NCI-H748 (cell line): ENCODE measurements at regions not wholly inside any gene's neighbourhood (a gene's known extent, or its start where the extent isn't known, plus 50 kb on each side); places are given as distances from the start of the nearest gene placed in this dataset.
"Not testable (repeated sequence)": the region's sequence is repeated elsewhere in the genome, so short reads cannot be mapped to it uniquely, and the experiment has no call there.

Experiments used
- DNase-seq: peaks from one replicate; lab custom pipeline; 2025; ENCODE audit not compliant: unreplicated experiment; lab: John Stamatoyannopoulos, UW

- no peak for DNase-seq
Observed at GRCh38 chr3:5673521-5673920, 486.0 kb downstream of the EDEM1 start.

- no peak for DNase-seq
Observed at GRCh38 chr3:5675319-5675718, 487.8 kb downstream of the EDEM1 start.

- DNase-seq = no peak
Observed at GRCh38 chr3:5677555-5677954, 490.0 kb downstream of the EDEM1 start.

GRCh38 chr3:5678248-5678647, 490.7 kb downstream of the EDEM1 start:
- no peak for DNase-seq

- no peak for DNase-seq
Observed at GRCh38 chr3:5678844-5679243, 491.3 kb downstream of the EDEM1 start.

GRCh38 chr3:5687230-5687629, 499.7 kb downstream of the EDEM1 start:
- no peak for DNase-seq

GRCh38 chr3:5690490-5690889, 503.0 kb downstream of the EDEM1 start:
- DNase-seq = no peak

- DNase-seq = no peak
Observed at GRCh38 chr3:5690904-5691532, 503.5 kb downstream of the EDEM1 start.

- DNase-seq = no peak
Observed at GRCh38 chr3:5692446-5692845, 504.9 kb downstream of the EDEM1 start.

- no peak for DNase-seq
Observed at GRCh38 chr3:5694266-5694665, 506.8 kb downstream of the EDEM1 start.

- DNase-seq = no peak
Observed at GRCh38 chr3:5698851-5699250, 511.3 kb downstream of the EDEM1 start.

GRCh38 chr3:5699313-5699712, 511.8 kb downstream of the EDEM1 start:
- no peak for DNase-seq

- no peak for DNase-seq
Observed at GRCh38 chr3:5699811-5700210, 512.3 kb downstream of the EDEM1 start.

- not testable (repeated sequence) for DNase-seq
Observed at GRCh38 chr3:5701005-5701404, 513.5 kb downstream of the EDEM1 start.

GRCh38 chr3:5707794-5708193, 520.3 kb downstream of the EDEM1 start:
- no peak for DNase-seq

- no peak for DNase-seq
Observed at GRCh38 chr3:5709714-5710113, 522.2 kb downstream of the EDEM1 start.

- no peak for DNase-seq
Observed at GRCh38 chr3:5710718-5711117, 523.2 kb downstream of the EDEM1 start.

- DNase-seq = peak; percentile 25
Observed at GRCh38 chr3:5717254-5717653, 529.7 kb downstream of the EDEM1 start.

GRCh38 chr3:5719668-5720067, 532.2 kb downstream of the EDEM1 start:
- DNase-seq = not testable (repeated sequence)

GRCh38 chr3:5725801-5726200, 538.3 kb downstream of the EDEM1 start:
- no peak for DNase-seq

- no peak for DNase-seq
Observed at GRCh38 chr3:5726621-5727020, 539.1 kb downstream of the EDEM1 start.

- DNase-seq = no peak
Observed at GRCh38 chr3:5727743-5728484, 540.4 kb downstream of the EDEM1 start.

- DNase-seq = no peak
Observed at GRCh38 chr3:5729852-5730251, 542.3 kb downstream of the EDEM1 start.
